ENCODE measurements at regions not wholly inside any gene's neighbourhood (a gene's known extent, or its start where the extent isn't known, plus 50 kb on each side); places are given as distances from the start of the nearest gene placed in this dataset.

DNA sequence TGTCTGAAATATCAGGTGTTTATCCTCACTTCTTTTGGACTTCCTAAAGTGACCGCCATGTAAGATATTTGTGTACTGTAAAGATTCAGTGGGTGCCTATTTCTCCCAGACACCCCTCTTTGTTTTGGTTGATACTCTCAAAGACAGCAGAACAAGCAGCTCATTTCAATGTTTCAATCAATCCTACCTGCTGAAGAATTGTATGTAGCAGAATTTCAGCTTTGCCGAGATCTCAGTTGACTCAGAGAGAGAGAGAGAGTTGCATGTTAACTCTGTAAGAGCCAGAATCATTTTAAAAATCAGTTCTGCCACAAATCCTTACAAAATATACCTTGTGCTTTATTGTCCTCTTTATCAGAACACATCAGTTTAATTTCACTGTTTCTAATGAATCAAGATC is 987.3 kb downstream of the ADGRL2 start:
- TF ChIP-seq, protein P1, sequence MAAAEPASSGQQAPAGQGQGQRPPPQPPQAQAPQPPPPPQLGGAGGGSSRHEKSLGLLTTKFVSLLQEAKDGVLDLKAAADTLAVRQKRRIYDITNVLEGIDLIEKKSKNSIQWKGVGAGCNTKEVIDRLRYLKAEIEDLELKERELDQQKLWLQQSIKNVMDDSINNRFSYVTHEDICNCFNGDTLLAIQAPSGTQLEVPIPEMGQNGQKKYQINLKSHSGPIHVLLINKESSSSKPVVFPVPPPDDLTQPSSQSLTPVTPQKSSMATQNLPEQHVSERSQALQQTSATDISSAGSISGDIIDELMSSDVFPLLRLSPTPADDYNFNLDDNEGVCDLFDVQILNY (CRISPR knock-in tag; IDR thresholded peaks at IDR 0.05): no peak
- TF ChIP-seq, protein P2, sequence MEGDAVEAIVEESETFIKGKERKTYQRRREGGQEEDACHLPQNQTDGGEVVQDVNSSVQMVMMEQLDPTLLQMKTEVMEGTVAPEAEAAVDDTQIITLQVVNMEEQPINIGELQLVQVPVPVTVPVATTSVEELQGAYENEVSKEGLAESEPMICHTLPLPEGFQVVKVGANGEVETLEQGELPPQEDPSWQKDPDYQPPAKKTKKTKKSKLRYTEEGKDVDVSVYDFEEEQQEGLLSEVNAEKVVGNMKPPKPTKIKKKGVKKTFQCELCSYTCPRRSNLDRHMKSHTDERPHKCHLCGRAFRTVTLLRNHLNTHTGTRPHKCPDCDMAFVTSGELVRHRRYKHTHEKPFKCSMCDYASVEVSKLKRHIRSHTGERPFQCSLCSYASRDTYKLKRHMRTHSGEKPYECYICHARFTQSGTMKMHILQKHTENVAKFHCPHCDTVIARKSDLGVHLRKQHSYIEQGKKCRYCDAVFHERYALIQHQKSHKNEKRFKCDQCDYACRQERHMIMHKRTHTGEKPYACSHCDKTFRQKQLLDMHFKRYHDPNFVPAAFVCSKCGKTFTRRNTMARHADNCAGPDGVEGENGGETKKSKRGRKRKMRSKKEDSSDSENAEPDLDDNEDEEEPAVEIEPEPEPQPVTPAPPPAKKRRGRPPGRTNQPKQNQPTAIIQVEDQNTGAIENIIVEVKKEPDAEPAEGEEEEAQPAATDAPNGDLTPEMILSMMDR (IDR thresholded peaks at IDR 0.05): no peak
- no peak for TF ChIP-seq SP1 (CRISPR knock-in tag; conservative IDR thresholded peaks at IDR 0.05)
- TF ChIP-seq SMAD3 (CRISPR knock-in tag; IDR thresholded peaks at IDR 0.05; ENCODE audit: borderline replicate concordance): no peak
- no peak for TF ChIP-seq ZNF138 (CRISPR knock-in tag; conservative IDR thresholded peaks at IDR 0.05)
- TF ChIP-seq ZNF671 (CRISPR knock-in tag; IDR thresholded peaks at IDR 0.05): no peak
